Sigmoid colon (tissue), 6 donors: ENCODE measurements at regions not wholly inside any gene's neighbourhood (a gene's known extent, or its start where the extent isn't known, plus 50 kb on each side); places are given as distances from the start of the nearest gene placed in this dataset.

ENCODE experiments used
- DNase-seq: peaks from one replicate; pipeline ENCODE4 v3.0.0-alpha.2; 2019
- H3K27ac ChIP-seq, 4 donors: fragments of 200-600 bp; sonication (generic); one replicate each; pipeline ENCODE4 v1.5.1; 2016 to 2019; ENCODE audit warnings: mild to moderate bottlenecking in 1 of 4
- H3K27me3 ChIP-seq, 3 donors: fragments of 200-600 bp; sonication (generic); one replicate each; pipeline ENCODE4 v1.5.1; 2019; ENCODE audit warnings: mild to moderate bottlenecking in 1 of 3
- H3K36me3 ChIP-seq, 4 donors: fragments of 200-600 bp; sonication (generic); one replicate each; pipeline ENCODE4 v1.5.1; 2016 to 2019
- H3K4me1 ChIP-seq, 4 donors: fragments of 200-600 bp; sonication (generic); one replicate each; pipeline ENCODE4 v1.5.1; 2017 to 2019
- H3K4me3 ChIP-seq, 4 donors: fragments of 200-600 bp; sonication (generic); one replicate each; pipeline ENCODE4 v1.5.1; 2017 to 2019; ENCODE audit warnings: mild to moderate bottlenecking in 2 of 4, moderate library complexity in 1 of 4
- H3K9me3 ChIP-seq, 4 donors: fragments of 200-600 bp in 3 of 4; sonication (generic) in 3 of 4; one replicate each; pipeline versions ENCODE4 v1.5.1 to v1.6.1; 2013 to 2019
- CTCF ChIP-seq, 4 experiments: fragments of 450-650 bp in 3 of 4; fragments of 200-600 bp in 1 of 4; IDR thresholded peaks; one replicate each; pipeline ENCODE4 v1.5.1; 2016 to 2019; ENCODE audit warnings: antibody characterized with exemption in 4 of 4, mild to moderate bottlenecking in 3 of 4, moderate library complexity in 2 of 4
- EP300 ChIP-seq, 4 donors: sonication (generic); formaldehyde crosslinking; IDR thresholded peaks; one replicate each; pipeline ENCODE4 v1.6.1; 2017; ENCODE audit warnings: antibody characterized with exemption in 4 of 4
- POLR2A ChIP-seq, 2 donors: fragments of 450-650 bp; IDR thresholded peaks; one replicate each; pipeline ENCODE4 v1.6.1; 2016; ENCODE audit warnings: antibody characterized with exemption in 2 of 2, mild to moderate bottlenecking in 2 of 2, moderate library complexity in 2 of 2
- POLR2AphosphoS5 ChIP-seq, 4 donors: sonication (generic); formaldehyde crosslinking; IDR thresholded peaks; one replicate each; pipeline ENCODE4 v1.6.1; 2017; ENCODE audit warnings: antibody characterized with exemption in 4 of 4
- WGBS, 2 donors: extraction: QIAGEN DNeasy Blood & Tissue Kit; methylation state at CpG; one replicate each; pipeline ENCODE4 v1.1.7; 2013; 5-methylcytosine and 5-hydroxymethylcytosine counted together
- intact Hi-C: fragments of 100-400 bp; cut with DNase I; formaldehyde crosslinking; loops from one replicate; pipeline ENCODE4 v1.15.1; 2023
- donor health status: healthy with polysubstance abuse.
- donor health status: healthy.

DNA sequence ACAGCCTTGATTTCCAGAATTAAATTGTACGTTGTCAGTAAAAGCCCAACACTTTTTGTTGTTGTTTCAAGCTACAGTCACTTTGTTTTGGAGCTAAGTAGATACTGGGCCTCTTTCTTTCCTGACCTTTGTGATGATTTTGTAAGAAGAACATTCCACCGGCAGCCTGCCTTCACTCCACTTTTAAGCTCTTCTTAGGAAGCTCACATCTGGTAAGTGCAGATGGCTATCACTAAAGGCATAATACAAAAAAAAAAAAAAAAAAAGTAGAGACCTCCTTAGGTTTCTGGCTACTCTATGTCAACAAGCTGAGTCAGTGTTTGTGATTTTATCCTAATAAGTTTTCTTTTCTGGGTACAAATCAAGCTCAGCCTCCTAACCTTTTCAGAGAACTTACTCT lies 1922.1 kb upstream of the WWC1 start:
- TF ChIP-seq POLR2A (IDR thresholded peaks at IDR 0.05), result no peak
- TF ChIP-seq POLR2AphosphoS5 (IDR thresholded peaks at IDR 0.05), result no peak
- TF ChIP-seq EP300 (IDR thresholded peaks at IDR 0.05), result no peak
- TF ChIP-seq CTCF (IDR thresholded peaks at IDR 0.05), result no peak
- no peaks in the 10 kb centered on the region for H3K9me3 ChIP-seq
- DNase-seq, result no peak
- no peak overlapping the region for H3K4me3 ChIP-seq
- 56 to 64% methylated on average over 2 of the region's 2 CpGs for WGBS, 2 donors
- H3K36me3 ChIP-seq, result no peaks in the 10 kb centered on the region
- H3K27me3 ChIP-seq, result no peaks in the 10 kb centered on the region
- H3K27ac ChIP-seq, result no peak overlapping the region
- intact Hi-C loops, result no loop called here
- no peaks in the 10 kb centered on the region for H3K4me1 ChIP-seq

GRCh38 chr5:166369807-166370206 lies 1921.6 kb upstream of the WWC1 start:
- H3K9me3 ChIP-seq, result no peaks in the 10 kb centered on the region
- intact Hi-C loops, result no loop called here
- no peaks in the 10 kb centered on the region for H3K27me3 ChIP-seq
- WGBS, 2 donors, result 34 to 47% methylated on average over 2 of the region's 2 CpGs
- no peak overlapping the region for H3K4me3 ChIP-seq
- H3K4me1 ChIP-seq, result no peaks in the 10 kb centered on the region
- no peak for TF ChIP-seq POLR2A (IDR thresholded peaks at IDR 0.05)
- TF ChIP-seq POLR2AphosphoS5 (IDR thresholded peaks at IDR 0.05), result no peak
- TF ChIP-seq EP300 (IDR thresholded peaks at IDR 0.05), result no peak
- TF ChIP-seq CTCF (IDR thresholded peaks at IDR 0.05), result no peak
- no peaks in the 10 kb centered on the region for H3K36me3 ChIP-seq
- no peak overlapping the region for H3K27ac ChIP-seq
- no peak for DNase-seq

DNA sequence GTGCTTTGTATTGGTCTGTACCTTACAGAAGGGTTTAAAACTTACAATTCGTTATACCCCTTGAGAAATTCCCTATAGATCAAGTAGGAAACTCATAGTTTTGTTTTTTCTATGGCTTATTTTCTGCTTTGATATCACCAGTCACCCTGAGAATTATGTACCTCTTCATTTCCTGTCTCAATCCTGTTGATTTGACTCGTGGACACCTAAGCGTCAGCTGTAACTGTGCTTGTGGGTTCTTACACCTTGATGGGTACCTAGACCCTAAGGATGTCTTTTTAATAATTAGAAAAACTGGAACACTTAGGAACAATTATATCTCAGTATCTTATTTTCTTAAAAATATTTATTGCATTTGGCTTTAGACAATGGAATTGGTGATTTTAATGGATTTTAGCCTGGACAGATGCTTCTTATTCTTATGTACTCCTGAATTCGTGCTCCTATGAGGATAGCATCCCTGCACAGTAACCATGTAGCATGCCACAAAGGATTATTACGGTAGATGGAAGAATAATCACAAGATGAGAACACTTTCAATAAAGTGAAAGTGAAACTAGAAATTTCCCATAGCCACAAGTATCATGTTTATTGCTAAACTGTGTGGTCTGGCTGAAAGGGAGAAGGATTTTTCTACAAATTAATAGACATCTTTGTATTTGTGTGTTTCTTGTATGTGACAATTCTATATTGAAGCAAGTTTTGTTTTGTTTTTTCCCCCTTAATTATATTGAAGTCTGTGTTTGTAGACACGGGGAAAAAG lies 1920.3 kb upstream of the WWC1 start:
- intact Hi-C loops, result no loop called here

GRCh38 chr5:166373817-166374216 lies 1917.6 kb upstream of the WWC1 start:
- Histone ChIP-seq H3K9me3 (no peaks in the 10 kb centered on the region), H3K27me3 (no peaks in the 10 kb centered on the region), H3K36me3 (no peaks in the 10 kb centered on the region), H3K27ac (no peak overlapping the region), H3K4me1 (no peaks in the 10 kb centered on the region), H3K4me3 (no peak overlapping the region)
- 82 to 87% methylated on average over 2 of the region's 2 CpGs for WGBS, 2 donors
- intact Hi-C loops, result no loop called here
- no peak for DNase-seq
- TF ChIP-seq POLR2A (IDR thresholded peaks at IDR 0.05), result no peak
- no peak for TF ChIP-seq CTCF (IDR thresholded peaks at IDR 0.05)
- TF ChIP-seq EP300 (IDR thresholded peaks at IDR 0.05), result no peak
- no peak for TF ChIP-seq POLR2AphosphoS5 (IDR thresholded peaks at IDR 0.05)

More for the DNA sequence above, 1920.3 kb upstream of the WWC1 start:
- no peak overlapping the region for H3K27ac ChIP-seq
- H3K27me3 ChIP-seq, result no peaks in the 10 kb centered on the region
- no peaks in the 10 kb centered on the region for H3K4me1 ChIP-seq
- peak overlapping the region; percentile 3 to 35 (median 30) for H3K4me3 ChIP-seq
- H3K36me3 ChIP-seq, result no peaks in the 10 kb centered on the region
- no peaks in the 10 kb centered on the region for H3K9me3 ChIP-seq
- TF ChIP-seq EP300 (IDR thresholded peaks at IDR 0.05), result no peak
- no peak for TF ChIP-seq POLR2A (IDR thresholded peaks at IDR 0.05)
- TF ChIP-seq POLR2AphosphoS5 (IDR thresholded peaks at IDR 0.05), result no peak
- TF ChIP-seq CTCF (IDR thresholded peaks at IDR 0.05), result no peak
- no peak for DNase-seq
- WGBS, 2 donors, result 75 to 76% methylated on average over 6 of the region's 6 CpGs

- intact Hi-C loops, result no loop called here
- Histone ChIP-seq H3K27ac (no peak overlapping the region), H3K9me3 (no peaks in the 10 kb centered on the region), H3K4me1 (no peaks in the 10 kb centered on the region), H3K4me3 (no peak overlapping the region), H3K27me3 (no peaks in the 10 kb centered on the region), H3K36me3 (no peaks in the 10 kb centered on the region)
- DNase-seq, result no peak
- WGBS, 2 donors, result 80 to 87% methylated on average over 6 of the region's 6 CpGs
- no peak for TF ChIP-seq POLR2A (IDR thresholded peaks at IDR 0.05)
- TF ChIP-seq CTCF (IDR thresholded peaks at IDR 0.05), result no peak
- no peak for TF ChIP-seq POLR2AphosphoS5 (IDR thresholded peaks at IDR 0.05)
- no peak for TF ChIP-seq EP300 (IDR thresholded peaks at IDR 0.05)
Observed at GRCh38 chr5:166377756-166378155, 1913.7 kb upstream of the WWC1 start.
